H9 (cell line): ENCODE measurements at regions not wholly inside any gene's neighbourhood (a gene's known extent, or its start where the extent isn't known, plus 50 kb on each side); places are given as distances from the start of the nearest gene placed in this dataset.

Experiments used
- DNase-seq: peaks from one replicate; pipeline ENCODE4 v3.0.0-alpha.2; 2017
- H2AFZ ChIP-seq: one replicate; pipeline ENCODE4 v1.6.1; 2013; ENCODE audit warnings: mild to moderate bottlenecking, low read length, control low read depth, moderate library complexity
- H2AK5ac ChIP-seq: 2 replicates; pipeline ENCODE4 v1.6.1; 2013; ENCODE audit warnings: low read length, control low read depth, mixed read lengths; ENCODE audit not compliant: insufficient read length
- H2BK120ac ChIP-seq: one replicate; pipeline ENCODE4 v1.6.1; 2013; ENCODE audit warnings: low read depth, mild to moderate bottlenecking, low read length, control low read depth, inconsistent platforms; ENCODE audit not compliant: poor library complexity, severe bottlenecking
- H2BK12ac ChIP-seq: 2 replicates; pipeline ENCODE4 v1.6.1; 2013; ENCODE audit warnings: low read length, control low read depth, mixed read lengths, low read depth; ENCODE audit not compliant: insufficient read length
- H2BK15ac ChIP-seq: 2 replicates; pipeline ENCODE4 v1.6.1; 2013; ENCODE audit warnings: low read depth, low read length, control low read depth
- H2BK20ac ChIP-seq: one replicate; pipeline ENCODE4 v1.6.1; 2013; ENCODE audit warnings: low read depth, mild to moderate bottlenecking, low read length, control low read depth, inconsistent platforms; ENCODE audit not compliant: poor library complexity, severe bottlenecking
- H2BK5ac ChIP-seq: 2 replicates; pipeline ENCODE4 v1.6.1; 2013; ENCODE audit warnings: low read length, control low read depth, mixed read lengths; ENCODE audit not compliant: insufficient read length
- H3K14ac ChIP-seq: 2 replicates; pipeline ENCODE4 v1.6.1; 2013; ENCODE audit warnings: low read length, control low read depth; ENCODE audit not compliant: insufficient read depth
- H3K18ac ChIP-seq: 2 replicates; pipeline ENCODE4 v1.6.1; 2013; ENCODE audit warnings: low read depth, mild to moderate bottlenecking, mixed read lengths, low read length, control low read depth; ENCODE audit not compliant: insufficient read length
- H3K23ac ChIP-seq: 2 replicates; pipeline ENCODE4 v1.6.1; 2013; ENCODE audit warnings: low read length, control low read depth, mixed read lengths, low read depth; ENCODE audit not compliant: insufficient read length
- H3K23me2 ChIP-seq: 2 replicates; pipeline ENCODE4 v1.6.1; 2013; ENCODE audit warnings: low read depth, mild to moderate bottlenecking, mixed read lengths, low read length, control low read depth; ENCODE audit not compliant: insufficient read length, poor library complexity, severe bottlenecking
- H3K27ac ChIP-seq: 2 replicates; pipeline ENCODE4 v1.5.1; 2013; ENCODE audit warnings: low read length, control low read depth, mixed read lengths, low read depth; ENCODE audit not compliant: insufficient read length
- H3K27me3 ChIP-seq: 2 replicates; pipeline ENCODE4 v1.6.1; 2013; ENCODE audit warnings: low read length, control low read depth, inconsistent platforms; ENCODE audit not compliant: insufficient read depth
- H3K4ac ChIP-seq: 2 replicates; pipeline ENCODE4 v1.6.1; 2013; ENCODE audit warnings: low read depth, mild to moderate bottlenecking, control low read depth, inconsistent platforms, low read length, moderate library complexity
- H3K4me1 ChIP-seq: 2 replicates; pipeline ENCODE4 v1.6.1; 2013; ENCODE audit warnings: low read length, control low read depth, inconsistent platforms; ENCODE audit not compliant: insufficient read depth
- H3K4me2 ChIP-seq: 2 replicates; pipeline ENCODE4 v1.6.1; 2013; ENCODE audit warnings: low read length, control low read depth, mixed read lengths; ENCODE audit not compliant: insufficient read length, insufficient read depth
- H3K56ac ChIP-seq: 2 replicates; pipeline ENCODE4 v1.6.1; 2013; ENCODE audit warnings: low read depth, mild to moderate bottlenecking, mixed read lengths, low read length, control low read depth; ENCODE audit not compliant: insufficient read length
- H3K79me1 ChIP-seq: 2 replicates; pipeline ENCODE4 v1.6.1; 2013; ENCODE audit warnings: low read depth, mild to moderate bottlenecking, moderate library complexity, low read length, control low read depth, inconsistent platforms; ENCODE audit not compliant: insufficient read depth, poor library complexity, severe bottlenecking
- H3K79me2 ChIP-seq: 2 replicates; pipeline ENCODE4 v1.6.1; 2013; ENCODE audit warnings: low read length, control low read depth, inconsistent platforms; ENCODE audit not compliant: insufficient read depth
- H3K9ac ChIP-seq: 2 replicates; pipeline ENCODE4 v1.6.1; 2013; ENCODE audit warnings: low read length, control low read depth, mixed read lengths; ENCODE audit not compliant: insufficient read length; ENCODE audit errors: extremely low read depth
- H3K9me3 ChIP-seq: one replicate; pipeline ENCODE4 v1.6.1; 2013; ENCODE audit warnings: low read depth, low read length, inconsistent platforms; ENCODE audit not compliant: control insufficient read depth
- H3T11ph ChIP-seq: one replicate; pipeline ENCODE4 v1.6.1; 2013; ENCODE audit warnings: mild to moderate bottlenecking, low read length, control low read depth, inconsistent platforms
- H4K20me1 ChIP-seq: one replicate; pipeline ENCODE4 v1.6.1; 2013; ENCODE audit not compliant: control insufficient read depth, insufficient read length, insufficient read depth
- H4K5ac ChIP-seq: 2 replicates; pipeline ENCODE4 v1.6.1; 2013; ENCODE audit warnings: low read depth, mild to moderate bottlenecking, mixed read lengths, low read length, control low read depth; ENCODE audit not compliant: insufficient read length
- H4K8ac ChIP-seq: replicated peaks from 2 replicates; pipeline ENCODE4 v1.6.1; 2013; ENCODE audit warnings: low read length, control low read depth, mixed read lengths, low read depth; ENCODE audit not compliant: insufficient read length
- H4K91ac ChIP-seq: 2 replicates; pipeline ENCODE4 v1.6.1; 2013; ENCODE audit warnings: low read depth, mild to moderate bottlenecking, moderate library complexity, mixed read lengths, low read length, control low read depth; ENCODE audit not compliant: insufficient read length
- H3K27ac Mint-ChIP-seq, 3 experiments: 2 replicates in 2 of 3; 3 replicates in 1 of 3; pipeline ENCODE4 v1.8.0; 2020 to 2021; ENCODE audit warnings: mixed read lengths in 3 of 3, mild to moderate bottlenecking in 1 of 3, moderate library complexity in 1 of 3
- H3K27me3 Mint-ChIP-seq: 2 replicates; pipeline ENCODE4 v1.8.0; 2021; ENCODE audit warnings: low read depth, mild to moderate bottlenecking, moderate library complexity, mixed read lengths
- H3K36me3 Mint-ChIP-seq, 3 experiments: 2 replicates in 2 of 3; 3 replicates in 1 of 3; pipeline ENCODE4 v1.8.0; 2020 to 2021; ENCODE audit warnings: low read depth in 3 of 3, mixed read lengths in 3 of 3; ENCODE audit not compliant: insufficient read depth in 1 of 3
- H3K4me1 Mint-ChIP-seq, 2 experiments: 2 replicates each; pipeline ENCODE4 v1.8.0; 2020; ENCODE audit warnings: mixed read lengths in 2 of 2
- H3K4me3 Mint-ChIP-seq, 2 experiments: 2 replicates in 1 of 2; 3 replicates in 1 of 2; pipeline ENCODE4 v1.8.0; 2020 to 2021; ENCODE audit warnings: mild to moderate bottlenecking in 2 of 2, mixed read lengths in 2 of 2, moderate library complexity in 1 of 2
- H3K9me3 Mint-ChIP-seq, 2 experiments: 2 replicates in 1 of 2; 3 replicates in 1 of 2; pipeline ENCODE4 v1.8.0; 2020; ENCODE audit warnings: mild to moderate bottlenecking in 2 of 2, mixed read lengths in 2 of 2, moderate library complexity in 1 of 2
- WGBS: extraction: QIAGEN DNeasy Blood & Tissue Kit; methylation state at CpG from one replicate; pipeline ENCODE4 v1.1.7; 2013; ENCODE audit warnings: missing lambda C conversion rate, low lambda C conversion rate, mixed read lengths; ENCODE audit not compliant: insufficient read length; ENCODE audit errors: extremely low coverage; 5-methylcytosine and 5-hydroxymethylcytosine counted together
- TF ChIP-seq, protein P1 (sequence below): fragments of 200-600 bp; sonication (generic); conservative IDR thresholded peaks from 3 replicates; pipeline ENCODE4 v1.8.0; 2021; ENCODE audit warnings: antibody characterized with exemption, mild to moderate bottlenecking

GRCh38 chr1:57788313-57788712 lies 364.5 kb upstream of the DAB1 start:
- Histone ChIP-seq H2AK5ac (no peak overlapping the region), H4K5ac (no peak overlapping the region), H4K91ac (no peak overlapping the region), H3K9me3 (no peaks in the 10 kb centered on the region), H3T11ph (no peak overlapping the region), H3K4ac (no peak overlapping the region), H4K20me1 (no peaks in the 10 kb centered on the region), H3K4me1 (no peaks in the 10 kb centered on the region; the same call in 1 of the 2 replicates), H3K27ac (no peak overlapping the region), H2BK20ac (no peak overlapping the region), H3K4me2 (no peak overlapping the region), H4K8ac (no peak overlapping the region), H3K79me2 (no peaks in the 10 kb centered on the region), H3K23ac (no peak overlapping the region), H2BK120ac (no peak overlapping the region), H2BK15ac (no peak overlapping the region), H3K14ac (no peak overlapping the region), H2AFZ (no peak overlapping the region), H2BK5ac (no peak overlapping the region), H3K56ac (no peak overlapping the region), H3K27me3 (no peaks in the 10 kb centered on the region), H3K9ac (no peak overlapping the region), H3K18ac (no peak overlapping the region), H2BK12ac (no peak overlapping the region), H3K23me2 (no peaks in the 10 kb centered on the region), H3K79me1 (no peaks in the 10 kb centered on the region)
- Mint-ChIP-seq H3K4me3 (no peak overlapping the region), H3K27ac (no peak overlapping the region), H3K36me3 (no peaks in the 10 kb centered on the region; a peak in 1 of 7 replicates), H3K27me3 (no peaks in the 10 kb centered on the region), H3K9me3 (no peaks in the 10 kb centered on the region), H3K4me1 (peaks cover 14 to 21% of the 10 kb centered on the region in 2 experiments)
- no peak for DNase-seq
- TF ChIP-seq, protein P1, sequence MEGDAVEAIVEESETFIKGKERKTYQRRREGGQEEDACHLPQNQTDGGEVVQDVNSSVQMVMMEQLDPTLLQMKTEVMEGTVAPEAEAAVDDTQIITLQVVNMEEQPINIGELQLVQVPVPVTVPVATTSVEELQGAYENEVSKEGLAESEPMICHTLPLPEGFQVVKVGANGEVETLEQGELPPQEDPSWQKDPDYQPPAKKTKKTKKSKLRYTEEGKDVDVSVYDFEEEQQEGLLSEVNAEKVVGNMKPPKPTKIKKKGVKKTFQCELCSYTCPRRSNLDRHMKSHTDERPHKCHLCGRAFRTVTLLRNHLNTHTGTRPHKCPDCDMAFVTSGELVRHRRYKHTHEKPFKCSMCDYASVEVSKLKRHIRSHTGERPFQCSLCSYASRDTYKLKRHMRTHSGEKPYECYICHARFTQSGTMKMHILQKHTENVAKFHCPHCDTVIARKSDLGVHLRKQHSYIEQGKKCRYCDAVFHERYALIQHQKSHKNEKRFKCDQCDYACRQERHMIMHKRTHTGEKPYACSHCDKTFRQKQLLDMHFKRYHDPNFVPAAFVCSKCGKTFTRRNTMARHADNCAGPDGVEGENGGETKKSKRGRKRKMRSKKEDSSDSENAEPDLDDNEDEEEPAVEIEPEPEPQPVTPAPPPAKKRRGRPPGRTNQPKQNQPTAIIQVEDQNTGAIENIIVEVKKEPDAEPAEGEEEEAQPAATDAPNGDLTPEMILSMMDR, result no peak
- no CpG with 5 or more reads among the region's 1 CpG for WGBS
